ENCODE measurements at regions not wholly inside any gene's neighbourhood (a gene's known extent, or its start where the extent isn't known, plus 50 kb on each side); places are given as distances from the start of the nearest gene placed in this dataset.

GRCh38 chrX:78593701-78594100, 65.4 kb downstream of the RTL3 start:
- H3K9ac ChIP-seq (ENCODE audit: low read length) = no peak overlapping the region
- H3K9me2 ChIP-seq (ENCODE audit: insufficient read depth, low read length) = no peaks in the 10 kb centered on the region
- no peak for TF ChIP-seq EP300 (conservative IDR thresholded peaks at IDR 0.05; ENCODE audit: poor library complexity, severe bottlenecking)
- no peak for TF ChIP-seq SMC3 (conservative IDR thresholded peaks at IDR 0.05; ENCODE audit: poor library complexity)
- TF ChIP-seq RAD21 (conservative IDR thresholded peaks at IDR 0.05) = no peak
- TF ChIP-seq REST (IDR thresholded peaks at IDR 0.05; ENCODE audit: borderline replicate concordance) = no peak
- no peak for TF ChIP-seq MXI1 (conservative IDR thresholded peaks at IDR 0.05; ENCODE audit: poor library complexity, severe bottlenecking)
- TF ChIP-seq CTCF (IDR thresholded peaks at IDR 0.05; ENCODE audit: poor library complexity, severe bottlenecking) = no peak
- TF ChIP-seq POLR2AphosphoS5 (IDR thresholded peaks at IDR 0.05) = no peak
- no peak for TF ChIP-seq EZH2 (IDR thresholded peaks at IDR 0.05; ENCODE audit: borderline replicate concordance, insufficient read depth, low read length, poor library complexity, severe bottlenecking)
- no peak for TF ChIP-seq TAF1 (IDR thresholded peaks at IDR 0.05; ENCODE audit: low read depth)

GRCh38 chrX:78592030-78592429, 67.1 kb downstream of the RTL3 start:
- Histone ChIP-seq H3K36me3 (ENCODE audit: insufficient read depth, low read length) (no peaks in the 10 kb centered on the region), H3K9me2 (ENCODE audit: insufficient read depth, low read length) (no peaks in the 10 kb centered on the region), H3K9me3 (ENCODE audit: low read length) (no peaks in the 10 kb centered on the region), H3K9ac (ENCODE audit: low read length) (no peak overlapping the region), H4K20me1 (ENCODE audit: insufficient read depth) (no peaks in the 10 kb centered on the region), H3K27me3 (ENCODE audit: insufficient read depth, low read depth, low read length) (no peaks in the 10 kb centered on the region), H3K27ac (ENCODE audit: low read length) (no peak overlapping the region), H3K4me2 (ENCODE audit: low read length) (no peak overlapping the region), H3F3A (ENCODE audit: insufficient read depth, low read length, poor library complexity, severe bottlenecking) (no peaks in the 10 kb centered on the region), H3K4me3 (ENCODE audit: low read length) (no peak overlapping the region), H3K79me2 (replicated peaks; ENCODE audit: insufficient read depth, low read length) (no peaks in the 10 kb centered on the region), H2AFZ (ENCODE audit: low read depth, low read length) (no peak overlapping the region)
- no peak for TF ChIP-seq RAD21 (conservative IDR thresholded peaks at IDR 0.05)
- no peak for TF ChIP-seq EP300 (conservative IDR thresholded peaks at IDR 0.05; ENCODE audit: poor library complexity, severe bottlenecking)
- TF ChIP-seq REST (IDR thresholded peaks at IDR 0.05; ENCODE audit: borderline replicate concordance) = no peak
- TF ChIP-seq CTCF (IDR thresholded peaks at IDR 0.05; ENCODE audit: poor library complexity, severe bottlenecking) = no peak
- TF ChIP-seq TAF1 (IDR thresholded peaks at IDR 0.05; ENCODE audit: low read depth) = no peak
- TF ChIP-seq MXI1 (conservative IDR thresholded peaks at IDR 0.05; ENCODE audit: poor library complexity, severe bottlenecking) = no peak
- no peak for TF ChIP-seq EZH2 (IDR thresholded peaks at IDR 0.05; ENCODE audit: borderline replicate concordance, insufficient read depth, low read length, poor library complexity, severe bottlenecking)

More at GRCh38 chrX:78593701-78594100, 65.4 kb downstream of the RTL3 start:
- Histone ChIP-seq H2AFZ (ENCODE audit: low read depth, low read length) (no peak overlapping the region), H3K4me2 (ENCODE audit: low read length) (no peak overlapping the region), H3K79me2 (replicated peaks; ENCODE audit: insufficient read depth, low read length) (no peaks in the 10 kb centered on the region), H3K4me3 (ENCODE audit: low read length) (no peak overlapping the region), H3K27me3 (ENCODE audit: insufficient read depth, low read depth, low read length) (no peaks in the 10 kb centered on the region), H3K27ac (ENCODE audit: low read length) (no peak overlapping the region), H4K20me1 (ENCODE audit: insufficient read depth) (no peaks in the 10 kb centered on the region), H3F3A (ENCODE audit: insufficient read depth, low read length, poor library complexity, severe bottlenecking) (no peaks in the 10 kb centered on the region), H3K9me3 (ENCODE audit: low read length) (no peaks in the 10 kb centered on the region), H3K36me3 (ENCODE audit: insufficient read depth, low read length) (no peaks in the 10 kb centered on the region)

All from neural cell (in vitro differentiated cells).